ENCODE measurements at regions not wholly inside any gene's neighbourhood (a gene's known extent, or its start where the extent isn't known, plus 50 kb on each side); places are given as distances from the start of the nearest gene placed in this dataset.

- TF ChIP-seq CTCF (IDR thresholded peaks at IDR 0.05) (no peak), POLR2A (IDR thresholded peaks at IDR 0.05) (no peak)
These were observed 836.1 kb downstream of the LTN1 start for GRCh38 chr21:28156590-28156989.

Data from transverse colon (tissue), 3 donors.